ENCODE measurements at regions not wholly inside any gene's neighbourhood (a gene's known extent, or its start where the extent isn't known, plus 50 kb on each side); places are given as distances from the start of the nearest gene placed in this dataset.

- no peak overlapping the region for H3K4me3 Mint-ChIP-seq (ENCODE audit: unreplicated experiment)
These were observed 88.3 kb upstream of the PRR23E start for GRCh38 chr3:127104586-127104985.

GRCh38 chr3:127105587-127105986, 87.3 kb upstream of the PRR23E start:
- no peaks in the 10 kb centered on the region for H3K36me3 Mint-ChIP-seq (ENCODE audit: low read depth)
- no peaks in the 10 kb centered on the region for H3K9me3 Mint-ChIP-seq (ENCODE audit: low read depth)
- no peak overlapping the region for H3K27ac Mint-ChIP-seq (ENCODE audit: unreplicated experiment)
- no peak for TF ChIP-seq CTCF (IDR thresholded peaks at IDR 0.05)
- H3K4me1 Mint-ChIP-seq (ENCODE audit: low read depth) = no peaks in the 10 kb centered on the region
- no peak for DNase-seq (ENCODE audit: low spot score)
- no peak overlapping the region for H3K4me3 Mint-ChIP-seq (ENCODE audit: unreplicated experiment)
- peaks cover 37% of the 10 kb centered on the region for H3K27me3 Mint-ChIP-seq (ENCODE audit: low read depth)

More at GRCh38 chr3:127104586-127104985, 88.3 kb upstream of the PRR23E start:
- H3K36me3 Mint-ChIP-seq (ENCODE audit: low read depth) = no peaks in the 10 kb centered on the region
- peaks cover 33% of the 10 kb centered on the region for H3K27me3 Mint-ChIP-seq (ENCODE audit: low read depth)
- TF ChIP-seq CTCF (IDR thresholded peaks at IDR 0.05) = no peak
- no peaks in the 10 kb centered on the region for H3K9me3 Mint-ChIP-seq (ENCODE audit: low read depth)
- H3K4me1 Mint-ChIP-seq (ENCODE audit: low read depth) = no peaks in the 10 kb centered on the region
- DNase-seq (ENCODE audit: low spot score) = no peak
- no peak overlapping the region for H3K27ac Mint-ChIP-seq (ENCODE audit: unreplicated experiment)

GRCh38 chr3:127106053-127106452, 86.9 kb upstream of the PRR23E start:
- Mint-ChIP-seq H3K4me1 (ENCODE audit: low read depth) (no peaks in the 10 kb centered on the region), H3K36me3 (ENCODE audit: low read depth) (no peaks in the 10 kb centered on the region), H3K27ac (ENCODE audit: unreplicated experiment) (no peak overlapping the region), H3K27me3 (ENCODE audit: low read depth) (peaks cover 34% of the 10 kb centered on the region), H3K4me3 (ENCODE audit: unreplicated experiment) (no peak overlapping the region), H3K9me3 (ENCODE audit: low read depth) (peaks cover 2% of the 10 kb centered on the region)
- TF ChIP-seq CTCF (IDR thresholded peaks at IDR 0.05) = no peak
- DNase-seq (ENCODE audit: low spot score) = no peak

- peaks cover 5% of the 10 kb centered on the region for H3K9me3 Mint-ChIP-seq (ENCODE audit: low read depth)
- no peaks in the 10 kb centered on the region for H3K4me1 Mint-ChIP-seq (ENCODE audit: low read depth)
These were observed 86.5 kb upstream of the PRR23E start for GRCh38 chr3:127106456-127106855.

GRCh38 chr3:127107002-127107401, 85.9 kb upstream of the PRR23E start:
- peaks cover 7% of the 10 kb centered on the region for H3K9me3 Mint-ChIP-seq (ENCODE audit: low read depth)
- no peaks in the 10 kb centered on the region for H3K36me3 Mint-ChIP-seq (ENCODE audit: low read depth)
- H3K4me3 Mint-ChIP-seq (ENCODE audit: unreplicated experiment) = no peak overlapping the region
- H3K27me3 Mint-ChIP-seq (ENCODE audit: low read depth) = peaks cover 31% of the 10 kb centered on the region
- H3K27ac Mint-ChIP-seq (ENCODE audit: unreplicated experiment) = no peak overlapping the region
- H3K4me1 Mint-ChIP-seq (ENCODE audit: low read depth) = no peaks in the 10 kb centered on the region
- no peak for TF ChIP-seq CTCF (IDR thresholded peaks at IDR 0.05)
- no peak for DNase-seq (ENCODE audit: low spot score)

More at GRCh38 chr3:127106456-127106855, 86.5 kb upstream of the PRR23E start:
- H3K27me3 Mint-ChIP-seq (ENCODE audit: low read depth) = peaks cover 32% of the 10 kb centered on the region
- no peak overlapping the region for H3K27ac Mint-ChIP-seq (ENCODE audit: unreplicated experiment)
- no peaks in the 10 kb centered on the region for H3K36me3 Mint-ChIP-seq (ENCODE audit: low read depth)
- DNase-seq (ENCODE audit: low spot score) = no peak
- TF ChIP-seq CTCF (IDR thresholded peaks at IDR 0.05) = no peak
- H3K4me3 Mint-ChIP-seq (ENCODE audit: unreplicated experiment) = no peak overlapping the region

All from chondrocyte (in vitro differentiated cells).